Keratinocyte (primary cell): ENCODE measurements at regions not wholly inside any gene's neighbourhood (a gene's known extent, or its start where the extent isn't known, plus 50 kb on each side); places are given as distances from the start of the nearest gene placed in this dataset.

Source experiments
- DNase-seq: peaks from one replicate; pipeline ENCODE4 v3.0.0-alpha.2; 2011; ENCODE audit warnings: low read depth, missing footprints, low spot score
- FAIRE-seq: peaks from 2 replicates; lab custom pipeline; 2011; peaks lifted over from hg19 to GRCh38; lab: Jason Lieb, UNC
- H2AFZ ChIP-seq: 2 replicates; pipeline ENCODE4 v1.6.0; 2012; ENCODE audit warnings: low read length, control low read depth, inconsistent platforms; ENCODE audit not compliant: control insufficient read depth
- H3K27ac ChIP-seq: 2 replicates; pipeline ENCODE4 v1.5.1; 2011; ENCODE audit warnings: low read length; ENCODE audit not compliant: control insufficient read depth, insufficient read depth
- H3K27me3 ChIP-seq: 3 replicates; pipeline ENCODE4 v1.6.0; 2011; ENCODE audit warnings: low read length; ENCODE audit not compliant: control insufficient read depth, insufficient read depth; ENCODE audit errors: extremely low read depth
- H3K36me3 ChIP-seq, 2 experiments: 2 replicates in 1 of 2; 3 replicates in 1 of 2; pipeline ENCODE4 v1.5.1; 2011; ENCODE audit warnings: low read length in 2 of 2, mild to moderate bottlenecking in 1 of 2; ENCODE audit not compliant: control insufficient read depth in 2 of 2, insufficient read depth in 2 of 2; ENCODE audit errors: extremely low read depth in 1 of 2
- H3K4me1 ChIP-seq: 3 replicates; pipeline ENCODE4 v1.5.1; 2011; ENCODE audit warnings: low read length; ENCODE audit not compliant: control insufficient read depth, insufficient read depth; ENCODE audit errors: extremely low read depth
- H3K4me2 ChIP-seq: 3 replicates; pipeline ENCODE4 v1.6.0; 2011; ENCODE audit warnings: low read depth, low read length; ENCODE audit not compliant: control insufficient read depth, insufficient read depth; ENCODE audit errors: extremely low read depth
- H3K4me3 ChIP-seq, 3 experiments: fragments of 200-600 bp in 1 of 3; sonication (generic) in 1 of 3; 2 replicates in 2 of 3; 3 replicates in 1 of 3; pipeline ENCODE4 v1.5.1; 2011 to 2016; ENCODE audit warnings: low read length in 3 of 3, mild to moderate bottlenecking in 3 of 3, control low read depth in 2 of 3, inconsistent platforms in 1 of 3, low read depth in 1 of 3, mixed read lengths in 1 of 3, mixed run types in 1 of 3, moderate library complexity in 1 of 3; ENCODE audit not compliant: control insufficient read depth in 2 of 3, insufficient read depth in 2 of 3; ENCODE audit errors: extremely low read depth in 1 of 3
- H3K79me2 ChIP-seq: 2 replicates; pipeline ENCODE4 v1.6.0; 2012; ENCODE audit warnings: low read length; ENCODE audit not compliant: control insufficient read depth, insufficient read depth
- H3K9ac ChIP-seq: 3 replicates; pipeline ENCODE4 v1.6.0; 2011; ENCODE audit warnings: low read length; ENCODE audit not compliant: control insufficient read depth, insufficient read depth; ENCODE audit errors: extremely low read depth
- H3K9me1 ChIP-seq: 3 replicates; pipeline ENCODE4 v1.6.0; 2011; ENCODE audit warnings: low read length; ENCODE audit not compliant: control insufficient read depth, insufficient read depth; ENCODE audit errors: extremely low read depth
- H3K9me3 ChIP-seq: 2 replicates; pipeline ENCODE4 v1.5.1; 2012; ENCODE audit warnings: low read depth, low read length; ENCODE audit not compliant: control insufficient read depth
- H4K20me1 ChIP-seq: 3 replicates; pipeline ENCODE4 v1.6.0; 2011; ENCODE audit warnings: low read length; ENCODE audit not compliant: control insufficient read depth, insufficient read depth; ENCODE audit errors: extremely low read depth
- CTCF ChIP-seq, 3 experiments: IDR thresholded peaks in 1 of 3; conservative IDR thresholded peaks in 1 of 3; optimal IDR thresholded peaks in 1 of 3; 2 replicates in 2 of 3; 3 replicates in 1 of 3; pipeline versions ENCODE3 to v1.5.1; 2011; ENCODE audit warnings: low read length in 3 of 3, mild to moderate bottlenecking in 3 of 3, moderate library complexity in 2 of 3, control low read depth in 1 of 3, inconsistent platforms in 1 of 3; ENCODE audit not compliant: insufficient read depth in 2 of 3; ENCODE audit errors: extremely low read depth in 1 of 3
- EZH2 ChIP-seq: IDR thresholded peaks from one replicate; pipeline ENCODE4 v1.6.1; 2012; ENCODE audit warnings: inconsistent platforms, mild to moderate bottlenecking, low read length, moderate library complexity
- dilution Hi-C: fragments of 300-500 bp; cut with MboI; formaldehyde crosslinking; loops from one replicate; pipeline ENCODE4 v1.7.0; 2020; ENCODE audit warnings: low sequenced_read_pairs; ENCODE audit not compliant: extremely low pct_ligation_motif_present

- dilution Hi-C loops: no loop called here
- FAIRE-seq: no peak
- no peak overlapping the region for H3K9ac ChIP-seq
Measured at GRCh38 chr4:35541146-35541887, 703.0 kb downstream of the ARAP2 start.

DNA sequence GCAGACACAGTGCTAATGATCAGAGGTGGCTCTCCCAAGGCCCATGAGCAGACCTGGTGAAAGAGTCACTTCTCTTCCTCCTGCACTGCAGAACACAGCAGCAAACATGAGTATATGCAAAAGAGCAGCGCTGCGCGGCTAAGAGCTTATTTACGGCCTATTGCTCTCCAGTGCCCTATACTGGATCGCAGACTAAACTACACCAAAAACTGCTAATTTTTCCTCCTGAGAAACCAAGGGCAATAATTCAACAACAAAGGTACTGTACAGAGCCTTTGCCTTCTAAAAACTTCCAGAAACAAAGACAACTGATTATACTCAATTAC lies 702.5 kb downstream of the ARAP2 start:
- FAIRE-seq (no peak), DNase-seq (no peak)
- dilution Hi-C loops: no loop called here
- no peak overlapping the region for H3K4me3 ChIP-seq
- no peak overlapping the region for H3K27ac ChIP-seq
- H3K79me2 ChIP-seq: no peaks in the 10 kb centered on the region
- no peaks in the 10 kb centered on the region for H3K27me3 ChIP-seq
- no peak overlapping the region for H3K4me2 ChIP-seq
- TF ChIP-seq CTCF (optimal IDR thresholded peaks at IDR 0.05 in 1 of 3, IDR thresholded peaks at IDR 0.05 in 1 of 3, conservative IDR thresholded peaks at IDR 0.05 in 1 of 3; ENCODE audit: extremely low read depth in 1 of 3, insufficient read depth in 2 of 3, low read length in 3 of 3) (no peak), EZH2 (no peak)
- H3K4me1 ChIP-seq: no peaks in the 10 kb centered on the region
- no peaks in the 10 kb centered on the region for H3K9me1 ChIP-seq
- H3K9ac ChIP-seq: no peak overlapping the region
- H3K9me3 ChIP-seq: no peaks in the 10 kb centered on the region
- H4K20me1 ChIP-seq: no peaks in the 10 kb centered on the region
- no peaks in the 10 kb centered on the region for H3K36me3 ChIP-seq
- H2AFZ ChIP-seq: no peak overlapping the region

More at GRCh38 chr4:35541146-35541887, 703.0 kb downstream of the ARAP2 start:
- H3K4me1 ChIP-seq: no peaks in the 10 kb centered on the region
- H3K79me2 ChIP-seq: no peaks in the 10 kb centered on the region
- TF ChIP-seq CTCF (optimal IDR thresholded peaks at IDR 0.05 in 1 of 3, IDR thresholded peaks at IDR 0.05 in 1 of 3, conservative IDR thresholded peaks at IDR 0.05 in 1 of 3; ENCODE audit: extremely low read depth in 1 of 3, insufficient read depth in 2 of 3, low read length in 3 of 3): no peak
- no peak for TF ChIP-seq EZH2
- H3K4me3 ChIP-seq: no peak overlapping the region
- no peaks in the 10 kb centered on the region for H3K36me3 ChIP-seq
- no peak overlapping the region for H2AFZ ChIP-seq
- no peaks in the 10 kb centered on the region for H4K20me1 ChIP-seq
- no peak overlapping the region for H3K4me2 ChIP-seq
- DNase-seq: no peak
- no peaks in the 10 kb centered on the region for H3K9me1 ChIP-seq
- H3K9me3 ChIP-seq: no peaks in the 10 kb centered on the region
- H3K27me3 ChIP-seq: no peaks in the 10 kb centered on the region
- H3K27ac ChIP-seq: no peak overlapping the region
